Mesodermal cell (in vitro differentiated cells): ENCODE measurements at regions not wholly inside any gene's neighbourhood (a gene's known extent, or its start where the extent isn't known, plus 50 kb on each side); places are given as distances from the start of the nearest gene placed in this dataset.

Experiments
- H3K27ac ChIP-seq: 2 replicates; pipeline ENCODE4 v1.7.0; 2013; ENCODE audit warnings: mild to moderate bottlenecking, low read depth, low read length, moderate library complexity; ENCODE audit not compliant: severe bottlenecking
- H3K36me3 ChIP-seq: 2 replicates; pipeline ENCODE4 v1.7.1; 2013; ENCODE audit warnings: mild to moderate bottlenecking, low read length, moderate library complexity; ENCODE audit not compliant: control insufficient read depth, insufficient read depth
- H3K4me1 ChIP-seq: one replicate; pipeline ENCODE4 v1.7.1; 2013; ENCODE audit warnings: mild to moderate bottlenecking, low read length; ENCODE audit not compliant: insufficient read depth, control insufficient read depth, poor library complexity, severe bottlenecking
- H3K4me3 ChIP-seq: 2 replicates; pipeline ENCODE4 v1.7.0; 2013; ENCODE audit warnings: low read length, control low read depth, mild to moderate bottlenecking; ENCODE audit not compliant: insufficient read depth, poor library complexity, severe bottlenecking; ENCODE audit errors: extremely low read depth
- H3K9me3 ChIP-seq: 2 replicates; pipeline ENCODE4 v1.7.1; 2013; ENCODE audit warnings: mild to moderate bottlenecking, low read length, moderate library complexity; ENCODE audit not compliant: control insufficient read depth
- WGBS, 2 experiments: methylation state at CpG; one replicate each; pipeline ENCODE4 v1.1.5; 2013; ENCODE audit warnings: missing lambda C conversion rate in 2 of 2; ENCODE audit not compliant: insufficient coverage in 2 of 2; 5-methylcytosine and 5-hydroxymethylcytosine counted together

- H3K4me3 ChIP-seq, result no peak overlapping the region
- H3K36me3 ChIP-seq, result no peaks in the 10 kb centered on the region
- no peaks in the 10 kb centered on the region for H3K4me1 ChIP-seq
- no peak overlapping the region for H3K27ac ChIP-seq
- no peaks in the 10 kb centered on the region for H3K9me3 ChIP-seq
Measured at GRCh38 chr4:27873596-27873995, 1013.0 kb downstream of the STIM2 start.

DNA sequence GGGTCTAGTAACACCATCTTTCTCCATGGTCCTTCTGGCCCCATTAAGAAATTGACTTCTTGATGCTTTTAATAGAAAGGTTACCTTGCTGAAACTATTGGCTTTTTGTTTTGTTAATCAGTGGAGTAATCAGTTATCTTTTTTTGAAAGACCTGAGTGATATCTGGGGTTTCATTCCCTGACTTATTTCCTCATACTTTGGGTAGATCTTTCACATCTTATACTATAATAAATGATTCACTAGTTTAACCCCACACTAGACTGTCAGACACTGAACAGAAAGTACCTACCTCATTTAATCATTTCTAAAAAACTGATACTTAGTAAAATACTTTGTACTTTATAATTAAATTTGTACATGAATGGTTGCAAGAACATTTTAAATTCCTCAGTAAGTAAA lies 1021.1 kb downstream of the STIM2 start:
- no peaks in the 10 kb centered on the region for H3K9me3 ChIP-seq
- H3K27ac ChIP-seq, result no peak overlapping the region
- H3K36me3 ChIP-seq, result no peaks in the 10 kb centered on the region
- H3K4me3 ChIP-seq, result no peak overlapping the region
- H3K4me1 ChIP-seq, result no peaks in the 10 kb centered on the region

DNA sequence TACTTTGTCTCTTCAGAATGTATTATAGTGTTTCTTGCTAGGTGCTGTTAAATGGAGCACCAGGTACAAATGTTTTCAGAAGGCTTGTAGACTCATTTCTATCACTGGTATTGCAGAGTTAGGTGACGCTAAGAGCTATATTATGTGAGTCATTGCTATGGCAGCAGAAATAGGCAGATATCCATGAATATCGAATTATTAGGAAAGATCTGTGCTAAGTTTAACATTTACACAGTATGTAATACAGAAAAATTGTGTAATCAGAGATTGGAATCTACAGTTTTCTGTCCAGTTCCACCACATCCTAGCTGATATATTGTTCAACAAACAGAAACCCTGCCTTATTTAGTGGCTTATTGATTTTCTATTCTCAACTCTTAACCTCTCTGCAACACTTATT lies 1025.5 kb downstream of the STIM2 start:
- Histone ChIP-seq H3K4me1 (no peaks in the 10 kb centered on the region), H3K9me3 (no peaks in the 10 kb centered on the region), H3K27ac (no peak overlapping the region), H3K4me3 (no peak overlapping the region), H3K36me3 (no peaks in the 10 kb centered on the region)
- WGBS, 2 experiments, result 100% methylated on average over 1 of the region's 2 CpGs; no CpG with 5 or more reads in 1 of the 2 experiments

GRCh38 chr4:27887646-27888045 lies 1027.0 kb downstream of the STIM2 start:
- Histone ChIP-seq H3K4me3 (no peak overlapping the region), H3K27ac (no peak overlapping the region), H3K4me1 (no peaks in the 10 kb centered on the region), H3K36me3 (no peaks in the 10 kb centered on the region), H3K9me3 (no peaks in the 10 kb centered on the region)
- WGBS, 2 experiments, result no CpG with 5 or more reads among the region's 2 CpGs

GRCh38 chr4:27888505-27888904 lies 1027.9 kb downstream of the STIM2 start:
- H3K4me1 ChIP-seq, result no peaks in the 10 kb centered on the region
- H3K9me3 ChIP-seq, result no peaks in the 10 kb centered on the region
- 71% methylated on average over 1 of the region's 1 CpG; no CpG with 5 or more reads in 1 of the 2 experiments for WGBS, 2 experiments
- no peak overlapping the region for H3K27ac ChIP-seq
- H3K36me3 ChIP-seq, result no peaks in the 10 kb centered on the region
- H3K4me3 ChIP-seq, result no peak overlapping the region

- no peak overlapping the region for H3K4me3 ChIP-seq
- no peaks in the 10 kb centered on the region for H3K9me3 ChIP-seq
- no peaks in the 10 kb centered on the region for H3K36me3 ChIP-seq
- no peaks in the 10 kb centered on the region for H3K4me1 ChIP-seq
- H3K27ac ChIP-seq, result no peak overlapping the region
- 100% methylated on average over 1 of the region's 2 CpGs; no CpG with 5 or more reads in 1 of the 2 experiments for WGBS, 2 experiments
Measured at GRCh38 chr4:27894951-27895350, 1034.3 kb downstream of the STIM2 start.

GRCh38 chr4:27908356-27908755 lies 1047.7 kb downstream of the STIM2 start:
- Histone ChIP-seq H3K36me3 (no peaks in the 10 kb centered on the region), H3K9me3 (no peaks in the 10 kb centered on the region), H3K4me1 (no peaks in the 10 kb centered on the region), H3K4me3 (no peak overlapping the region), H3K27ac (no peak overlapping the region)
- WGBS, 2 experiments, result 88 to 96% methylated on average over 3 of the region's 3 CpGs

- Histone ChIP-seq H3K27ac (no peak overlapping the region), H3K36me3 (no peaks in the 10 kb centered on the region), H3K4me1 (no peaks in the 10 kb centered on the region), H3K9me3 (no peaks in the 10 kb centered on the region), H3K4me3 (no peak overlapping the region)
- 74 to 100% methylated on average over 1 to 2 of the region's 2 CpGs for WGBS, 2 experiments
Measured at GRCh38 chr4:27910227-27910626, 1049.6 kb downstream of the STIM2 start.

GRCh38 chr4:27911047-27911446 lies 1050.4 kb downstream of the STIM2 start:
- no CpG with 5 or more reads among the region's 2 CpGs for WGBS, 2 experiments
- H3K27ac ChIP-seq, result no peak overlapping the region
- H3K4me1 ChIP-seq, result no peaks in the 10 kb centered on the region
- H3K4me3 ChIP-seq, result no peak overlapping the region
- H3K9me3 ChIP-seq, result no peaks in the 10 kb centered on the region
- H3K36me3 ChIP-seq, result no peaks in the 10 kb centered on the region

- Histone ChIP-seq H3K4me3 (no peak overlapping the region), H3K36me3 (no peaks in the 10 kb centered on the region), H3K4me1 (no peaks in the 10 kb centered on the region), H3K9me3 (no peaks in the 10 kb centered on the region), H3K27ac (no peak overlapping the region)
- WGBS, 2 experiments, result no CpG with 5 or more reads among the region's 1 CpG
Measured at GRCh38 chr4:27913738-27914137, 1053.1 kb downstream of the STIM2 start.

DNA sequence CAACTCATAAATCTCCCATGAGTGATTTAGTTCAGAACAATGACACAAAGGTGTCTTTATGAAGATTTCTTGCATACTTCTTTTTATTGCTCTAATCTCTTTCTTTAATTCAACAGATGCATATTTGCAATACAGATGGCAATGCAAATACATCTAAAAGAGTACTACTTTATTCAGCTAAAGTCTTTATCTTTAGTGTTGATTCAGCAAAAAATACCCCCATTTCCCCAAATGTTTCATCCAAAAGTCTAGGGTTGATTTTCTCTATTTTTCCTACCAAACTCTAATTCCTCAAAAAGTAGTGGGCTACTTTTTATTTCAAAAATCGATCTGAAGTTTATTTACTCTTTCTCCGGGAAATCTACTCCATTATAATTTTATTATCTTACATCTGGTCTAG lies 1055.2 kb downstream of the STIM2 start:
- H3K4me3 ChIP-seq, result no peak overlapping the region
- H3K4me1 ChIP-seq, result no peaks in the 10 kb centered on the region
- WGBS, 2 experiments, result no CpG with 5 or more reads among the region's 2 CpGs
- no peaks in the 10 kb centered on the region for H3K9me3 ChIP-seq
- H3K36me3 ChIP-seq, result no peaks in the 10 kb centered on the region
- no peak overlapping the region for H3K27ac ChIP-seq
